Stimulated activated CD4-positive, alpha-beta T cell treated with anti-CD3 and anti-CD28 coated beads, Interleukin-12 subunit alpha, Interleukin-12 subunit beta, amount 100 ng/mL, for 24 hours (primary cell): ENCODE measurements at regions not wholly inside any gene's neighbourhood (a gene's known extent, or its start where the extent isn't known, plus 50 kb on each side); places are given as distances from the start of the nearest gene placed in this dataset.

ENCODE experiments used
- DNase-seq, 2 experiments: peaks; one replicate each; pipeline ENCODE4 v3.0.0-alpha.2; 2020; ENCODE audit warnings: low read depth in 2 of 2

- DNase-seq = no peak
Observed at GRCh38 chr12:132439333-132439904, 50.5 kb upstream of the FBRSL1 start.

- DNase-seq = no peak
Observed at GRCh38 chr12:132438726-132439125, 51.2 kb upstream of the FBRSL1 start.

DNA sequence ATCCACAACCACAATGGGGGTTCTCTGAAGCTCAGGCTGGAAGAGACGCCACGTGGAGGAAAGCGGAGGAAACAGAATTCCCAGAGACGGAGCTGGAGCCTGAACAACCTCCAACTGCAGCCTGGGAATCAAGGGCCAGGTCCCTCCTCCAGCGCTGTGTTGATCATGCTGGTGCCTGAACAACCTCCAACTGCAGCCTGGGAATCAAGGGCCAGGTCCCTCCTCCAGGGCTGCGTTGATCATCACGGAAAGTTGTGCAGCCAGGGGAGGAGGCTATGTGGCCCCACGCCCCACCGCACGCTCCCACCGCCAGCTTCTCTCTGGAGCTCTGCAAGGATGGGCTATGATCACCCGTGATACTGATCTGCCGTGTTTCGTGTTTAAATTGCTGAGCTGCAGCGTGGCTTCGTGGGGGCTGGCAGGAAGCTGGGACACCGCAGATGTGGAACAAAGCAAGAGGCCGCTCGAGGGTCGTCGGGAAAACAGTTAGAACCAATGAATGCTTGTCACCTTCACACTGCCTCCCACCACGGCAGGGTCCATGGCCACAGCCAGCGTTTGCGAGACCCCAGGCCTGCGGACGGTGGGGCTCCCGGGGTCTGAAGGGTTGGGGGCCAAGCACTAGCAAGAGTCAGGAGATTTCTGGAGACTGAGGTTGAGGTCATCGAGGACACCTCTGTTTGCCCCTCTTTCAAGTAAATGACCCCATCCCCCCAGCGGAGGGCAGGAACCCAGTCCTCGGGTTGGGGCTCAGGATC, 51.8 kb upstream of the FBRSL1 start:
- no peak for DNase-seq

DNA sequence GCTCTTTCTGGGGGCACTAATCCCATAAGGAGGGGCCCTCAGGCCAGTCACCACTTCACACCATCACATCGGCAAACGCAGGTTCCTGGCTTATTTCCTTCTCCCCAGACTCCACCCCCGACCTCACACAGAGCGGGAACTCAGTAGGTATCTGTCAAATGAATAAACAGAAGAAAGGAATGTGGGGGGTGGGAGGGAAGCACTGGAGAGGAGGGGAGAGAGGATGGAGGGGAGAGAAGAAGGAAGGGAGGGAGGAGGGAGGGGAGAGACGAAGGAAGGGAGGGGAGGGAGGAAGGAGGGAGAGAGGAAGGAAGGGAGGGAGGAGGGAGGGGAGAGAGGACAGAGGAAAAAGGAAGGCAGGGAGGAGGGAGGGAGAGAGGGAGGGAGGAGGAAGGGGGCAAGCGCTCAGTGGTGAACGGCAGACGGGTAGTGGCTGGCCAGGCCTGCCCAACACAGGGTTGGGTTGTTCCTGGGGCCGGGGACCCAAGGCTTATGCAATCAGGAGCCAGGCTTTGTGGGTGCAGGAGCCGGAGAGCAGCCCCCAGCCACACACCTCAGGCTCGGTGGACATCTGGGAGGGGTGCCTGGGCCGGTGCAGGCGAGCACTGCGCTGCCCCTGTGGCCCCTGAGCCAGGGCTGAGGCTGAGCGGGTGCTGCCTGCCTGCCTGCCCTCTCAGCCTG, 52.6 kb upstream of the FBRSL1 start:
- no peak for DNase-seq

DNA sequence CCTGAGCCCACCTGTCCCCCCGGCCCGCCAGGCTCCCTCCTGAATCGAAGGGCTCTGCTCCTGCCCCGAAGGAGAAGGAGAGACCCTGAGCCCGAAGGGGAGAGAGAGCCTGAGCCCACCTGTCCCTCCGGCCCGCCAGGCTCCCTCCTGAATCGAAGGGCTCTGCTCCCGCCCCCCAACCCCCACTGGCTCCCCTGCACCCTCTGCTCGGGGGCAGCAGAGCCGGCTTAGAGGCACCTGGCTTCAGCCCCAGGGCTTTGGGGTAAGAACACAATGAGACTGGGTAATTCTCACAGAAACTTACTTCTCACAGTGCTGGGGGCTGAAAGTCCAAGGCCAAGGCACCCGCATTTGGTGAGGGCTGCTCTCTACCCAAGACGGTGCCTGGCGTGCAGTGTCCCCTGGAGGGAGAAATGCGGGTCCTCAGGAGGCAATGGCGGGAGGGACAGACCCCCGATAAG, 53.1 kb upstream of the FBRSL1 start:
- DNase-seq = no peak

- no peak for DNase-seq
Observed at GRCh38 chr12:132435486-132436187, 54.3 kb upstream of the FBRSL1 start.

DNA sequence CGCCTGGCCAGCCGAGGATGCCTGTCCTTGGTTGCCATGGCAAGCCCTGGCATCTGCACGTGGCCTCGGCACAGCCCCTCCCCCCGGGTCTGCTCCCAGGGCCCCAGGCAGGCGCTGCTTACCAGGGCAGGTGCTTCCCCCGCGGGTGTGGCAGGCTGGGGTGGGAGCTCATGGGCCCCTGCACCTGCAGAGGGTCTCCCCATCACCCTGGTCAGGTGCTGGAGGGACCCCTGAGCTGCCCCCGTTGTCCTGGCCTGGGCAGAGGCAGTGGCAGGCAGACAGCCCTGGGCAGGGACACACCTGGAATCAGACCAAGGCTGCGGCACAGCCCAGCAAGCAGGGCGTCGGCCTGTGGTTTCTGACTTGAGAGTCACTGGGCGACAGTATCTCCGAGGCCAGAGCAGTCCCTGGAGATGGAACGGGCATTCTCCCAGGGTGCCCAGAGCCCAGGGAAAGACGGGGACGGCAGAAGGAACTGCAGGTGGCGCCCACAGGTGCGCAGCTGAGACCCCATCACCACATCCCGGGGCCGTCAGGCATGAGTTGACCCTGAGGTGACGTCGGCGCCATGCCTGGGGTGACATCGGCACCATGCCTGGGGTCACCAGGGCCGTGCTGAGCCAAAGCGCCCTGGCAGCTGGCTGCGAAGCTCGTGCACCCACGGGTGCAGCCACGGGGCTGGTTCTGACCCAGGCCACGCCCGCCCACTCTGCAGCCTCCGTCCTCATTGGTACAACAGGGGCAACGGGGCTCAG, 56.1 kb upstream of the FBRSL1 start:
- no peak for DNase-seq

GRCh38 chr12:132432721-132433577, 57.0 kb upstream of the FBRSL1 start:
- no peak for DNase-seq

DNA sequence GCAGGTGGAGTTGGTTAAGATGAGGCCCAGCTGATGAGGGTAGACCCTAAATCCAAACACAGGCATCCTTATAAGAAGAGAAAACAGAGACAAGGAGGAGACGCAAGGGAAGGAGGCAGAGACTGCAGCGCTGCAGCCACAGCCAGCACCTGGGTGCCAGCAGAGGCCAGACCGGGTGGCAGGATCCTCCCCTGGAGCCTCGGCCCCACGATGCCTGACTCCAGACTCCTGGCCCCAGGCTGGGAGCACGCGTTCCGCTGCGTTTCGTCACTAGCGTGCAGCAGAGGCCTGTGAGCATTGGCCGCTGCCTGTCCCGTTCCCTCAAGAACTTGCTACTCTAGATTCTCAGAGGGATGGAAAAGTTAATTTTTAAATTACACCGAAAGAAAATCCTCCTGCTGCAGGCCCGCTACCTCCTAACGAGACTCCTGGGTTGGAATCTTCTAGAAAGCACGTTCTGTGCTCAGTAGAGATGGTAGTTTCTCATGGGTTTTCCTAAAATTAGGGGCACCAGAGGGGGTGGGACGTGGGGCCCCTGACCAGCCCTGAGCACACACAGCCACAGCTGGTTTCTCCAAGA, 57.7 kb upstream of the FBRSL1 start:
- DNase-seq = no peak

DNA sequence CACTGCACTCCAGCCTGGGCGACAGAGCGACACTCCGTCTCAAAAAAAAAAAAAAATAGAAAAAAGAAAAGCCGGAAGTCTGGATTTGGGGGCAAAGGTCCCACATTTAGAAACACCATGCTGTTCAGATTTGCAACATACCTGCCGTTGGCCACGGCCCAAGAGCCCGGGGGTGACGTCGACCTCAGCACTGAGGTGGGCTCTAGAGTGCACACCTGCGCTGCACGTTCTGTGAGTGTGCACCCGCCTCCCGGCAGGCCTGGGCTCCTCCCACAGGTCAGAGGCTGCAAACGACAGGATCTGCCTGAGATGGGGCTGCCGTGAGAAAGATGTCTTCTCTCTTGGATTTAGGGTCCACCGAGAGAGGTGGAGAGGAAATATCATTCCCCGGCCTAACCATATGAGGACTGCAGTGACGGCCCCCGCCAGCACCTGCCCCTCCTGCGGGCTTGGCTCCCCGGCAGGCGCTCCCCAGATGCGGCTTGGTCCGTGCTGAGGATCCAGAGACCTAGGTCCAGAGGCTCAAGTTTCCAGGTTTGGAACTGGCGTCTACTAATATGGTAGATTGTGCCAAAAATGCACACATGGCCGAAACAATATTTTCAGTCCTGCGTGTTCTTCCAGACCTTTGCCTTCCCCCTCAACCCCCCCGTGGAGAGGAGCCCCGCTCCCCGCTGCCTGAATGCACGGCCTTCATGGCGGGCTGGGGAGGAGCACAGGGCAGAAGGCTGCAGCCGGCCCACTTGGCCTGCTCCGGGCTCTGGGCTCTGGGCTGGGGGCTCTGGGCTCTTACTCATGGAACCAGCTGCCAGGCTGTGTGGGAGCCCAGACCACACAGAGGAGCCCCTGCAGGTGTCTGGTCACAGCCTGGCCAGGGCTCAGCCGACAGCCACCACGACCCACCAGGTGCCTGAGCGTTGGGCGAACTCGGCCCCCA, 58.8 kb upstream of the FBRSL1 start:
- DNase-seq = no peak

- peak in 1 of 2 experiments; percentile 20 for DNase-seq
Observed at GRCh38 chr12:132429946-132430643, 59.9 kb upstream of the FBRSL1 start.

GRCh38 chr12:132429602-132429945, 60.4 kb upstream of the FBRSL1 start:
- no peak for DNase-seq

DNA sequence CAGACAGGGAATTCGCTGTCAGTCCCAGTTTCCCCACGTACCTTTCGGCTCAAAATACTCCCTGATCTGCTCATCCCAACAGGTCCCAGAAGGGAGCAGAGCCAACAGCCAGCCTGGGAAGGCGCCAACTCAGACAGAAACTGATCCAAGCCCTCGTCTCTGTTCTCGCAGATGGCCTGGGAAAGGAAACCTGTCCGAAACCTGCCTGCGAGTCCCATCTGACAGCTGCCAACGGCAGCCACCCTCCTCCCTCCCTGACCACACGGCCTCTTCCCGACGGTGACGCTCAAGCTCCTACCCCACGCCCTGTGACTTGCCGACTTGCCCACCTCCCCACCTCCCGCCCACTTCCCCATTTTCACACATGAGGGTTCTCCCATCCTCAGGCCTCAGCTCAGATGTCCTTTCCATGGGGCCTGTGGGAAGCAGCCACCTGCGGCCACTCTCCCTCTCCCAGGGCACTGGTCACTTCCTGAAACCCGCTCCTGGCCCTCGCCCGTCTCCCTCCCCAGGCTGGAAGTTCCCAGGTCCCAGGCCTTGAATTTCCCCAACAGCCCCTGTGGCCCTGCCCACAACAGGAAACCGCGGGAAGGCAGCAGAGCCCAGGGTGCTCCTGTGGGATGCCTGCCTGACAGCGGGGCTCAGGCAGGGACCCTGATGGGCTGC, 60.9 kb upstream of the FBRSL1 start:
- no peak for DNase-seq

GRCh38 chr12:132427999-132428935, 61.7 kb upstream of the FBRSL1 start:
- DNase-seq = no peak

- DNase-seq = no peak
Observed at GRCh38 chr12:132427174-132427768, 62.7 kb upstream of the FBRSL1 start.

- no peak for DNase-seq
Observed at GRCh38 chr12:132426349-132427173, 63.4 kb upstream of the FBRSL1 start.
